HG02870 (cell line): ENCODE measurements at regions not wholly inside any gene's neighbourhood (a gene's known extent, or its start where the extent isn't known, plus 50 kb on each side); places are given as distances from the start of the nearest gene placed in this dataset.

Source experiments
- ATAC-seq: cut with Tn5 transposase; IDR thresholded peaks from one replicate; pipeline ENCODE4 v1.9.1; 2021; ENCODE audit warnings: mild to moderate bottlenecking, moderate library complexity; ENCODE audit not compliant: unreplicated experiment

- ATAC-seq: no peak
Observed at GRCh38 chr11:112728716-112729115, 232.5 kb upstream of the NCAM1 start.

- ATAC-seq: no peak
Observed at GRCh38 chr11:112730591-112730990, 230.6 kb upstream of the NCAM1 start.

- no peak for ATAC-seq
Observed at GRCh38 chr11:112731538-112731937, 229.7 kb upstream of the NCAM1 start.

GRCh38 chr11:112732031-112732430 lies 229.2 kb upstream of the NCAM1 start:
- ATAC-seq: no peak

GRCh38 chr11:112734207-112734606 lies 227.0 kb upstream of the NCAM1 start:
- no peak for ATAC-seq

- no peak for ATAC-seq
Observed at GRCh38 chr11:112735470-112735869, 225.8 kb upstream of the NCAM1 start.

- ATAC-seq: no peak
Observed at GRCh38 chr11:112744041-112744440, 217.2 kb upstream of the NCAM1 start.

GRCh38 chr11:112745973-112746372 lies 215.2 kb upstream of the NCAM1 start:
- no peak for ATAC-seq

- ATAC-seq: no peak
Observed at GRCh38 chr11:112748252-112748651, 213.0 kb upstream of the NCAM1 start.

- ATAC-seq: no peak
Observed at GRCh38 chr11:112748713-112749543, 212.3 kb upstream of the NCAM1 start.

GRCh38 chr11:112751329-112751728 lies 209.9 kb upstream of the NCAM1 start:
- no peak for ATAC-seq

GRCh38 chr11:112751772-112752171 lies 209.4 kb upstream of the NCAM1 start:
- ATAC-seq: no peak

GRCh38 chr11:112752563-112752962 lies 208.7 kb upstream of the NCAM1 start:
- no peak for ATAC-seq

- no peak for ATAC-seq
Observed at GRCh38 chr11:112753706-112754105, 207.5 kb upstream of the NCAM1 start.

- ATAC-seq: no peak
Observed at GRCh38 chr11:112759418-112759817, 201.8 kb upstream of the NCAM1 start.

- no peak for ATAC-seq
Observed at GRCh38 chr11:112760396-112761059, 200.7 kb upstream of the NCAM1 start.

- ATAC-seq: no peak
Observed at GRCh38 chr11:112761911-112762706, 199.1 kb upstream of the NCAM1 start.

GRCh38 chr11:112762707-112763090 lies 198.5 kb upstream of the NCAM1 start:
- no peak for ATAC-seq

GRCh38 chr11:112765337-112765736 lies 195.9 kb upstream of the NCAM1 start:
- ATAC-seq: no peak

GRCh38 chr11:112769170-112769569 lies 192.1 kb upstream of the NCAM1 start:
- no peak for ATAC-seq

- ATAC-seq: no peak
Observed at GRCh38 chr11:112769584-112769983, 191.6 kb upstream of the NCAM1 start.

GRCh38 chr11:112770033-112770432 lies 191.2 kb upstream of the NCAM1 start:
- ATAC-seq: no peak
